Fibroblast of mammary gland (primary cell): ENCODE measurements at regions not wholly inside any gene's neighbourhood (a gene's known extent, or its start where the extent isn't known, plus 50 kb on each side); places are given as distances from the start of the nearest gene placed in this dataset.

Source experiments
- DNase-seq: peaks from one replicate; pipeline ENCODE4 v3.0.0-alpha.2; 2010; ENCODE audit warnings: low read depth
- H3K4me3 ChIP-seq: 2 replicates; pipeline ENCODE4 v1.5.1; 2011; ENCODE audit warnings: low read depth, mild to moderate bottlenecking, low read length, moderate library complexity; ENCODE audit not compliant: control insufficient read depth
- TF ChIP-seq, protein P1 (sequence below): conservative IDR thresholded peaks from 2 replicates; pipeline ENCODE4 v1.5.1; 2011; ENCODE audit warnings: low read depth, low read length, inconsistent platforms; ENCODE audit not compliant: control insufficient read depth, insufficient read depth

GRCh38 chr3:102032491-102033383 is 183.4 kb downstream of the NFKBIZ start:
- TF ChIP-seq, protein P1, sequence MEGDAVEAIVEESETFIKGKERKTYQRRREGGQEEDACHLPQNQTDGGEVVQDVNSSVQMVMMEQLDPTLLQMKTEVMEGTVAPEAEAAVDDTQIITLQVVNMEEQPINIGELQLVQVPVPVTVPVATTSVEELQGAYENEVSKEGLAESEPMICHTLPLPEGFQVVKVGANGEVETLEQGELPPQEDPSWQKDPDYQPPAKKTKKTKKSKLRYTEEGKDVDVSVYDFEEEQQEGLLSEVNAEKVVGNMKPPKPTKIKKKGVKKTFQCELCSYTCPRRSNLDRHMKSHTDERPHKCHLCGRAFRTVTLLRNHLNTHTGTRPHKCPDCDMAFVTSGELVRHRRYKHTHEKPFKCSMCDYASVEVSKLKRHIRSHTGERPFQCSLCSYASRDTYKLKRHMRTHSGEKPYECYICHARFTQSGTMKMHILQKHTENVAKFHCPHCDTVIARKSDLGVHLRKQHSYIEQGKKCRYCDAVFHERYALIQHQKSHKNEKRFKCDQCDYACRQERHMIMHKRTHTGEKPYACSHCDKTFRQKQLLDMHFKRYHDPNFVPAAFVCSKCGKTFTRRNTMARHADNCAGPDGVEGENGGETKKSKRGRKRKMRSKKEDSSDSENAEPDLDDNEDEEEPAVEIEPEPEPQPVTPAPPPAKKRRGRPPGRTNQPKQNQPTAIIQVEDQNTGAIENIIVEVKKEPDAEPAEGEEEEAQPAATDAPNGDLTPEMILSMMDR = no peak
- no peak overlapping the region for H3K4me3 ChIP-seq
- DNase-seq = no peak

GRCh38 chr3:102034639-102035451 is 185.5 kb downstream of the NFKBIZ start:
- no peak overlapping the region for H3K4me3 ChIP-seq
- no peak for DNase-seq
- TF ChIP-seq, protein P1 = no peak

DNA sequence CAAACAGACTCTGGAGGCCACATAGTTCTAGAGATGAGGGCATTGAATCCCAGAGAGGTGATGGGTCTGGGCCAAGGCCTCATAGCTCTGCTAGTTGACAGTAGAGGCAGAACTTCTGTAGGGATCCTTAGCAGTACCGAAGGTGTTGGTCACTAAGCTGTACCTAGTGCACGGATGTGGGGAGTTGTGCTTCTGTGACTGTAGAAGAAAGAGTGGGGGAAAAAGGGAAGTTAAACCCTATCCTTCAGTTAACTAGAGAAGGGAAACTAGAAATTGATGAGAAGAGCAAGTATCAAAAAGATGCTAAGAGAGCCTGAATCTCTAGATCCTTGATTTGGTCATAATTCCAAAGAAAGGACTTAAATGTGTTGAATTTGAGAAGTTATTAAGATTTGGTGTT is 186.7 kb downstream of the NFKBIZ start:
- no peak for DNase-seq
- TF ChIP-seq, protein P1 = no peak
- H3K4me3 ChIP-seq = no peak overlapping the region

- H3K4me3 ChIP-seq = no peak overlapping the region
- DNase-seq = no peak
- TF ChIP-seq, protein P1 = no peak
These were observed 187.2 kb downstream of the NFKBIZ start for GRCh38 chr3:102036472-102036871.

DNA sequence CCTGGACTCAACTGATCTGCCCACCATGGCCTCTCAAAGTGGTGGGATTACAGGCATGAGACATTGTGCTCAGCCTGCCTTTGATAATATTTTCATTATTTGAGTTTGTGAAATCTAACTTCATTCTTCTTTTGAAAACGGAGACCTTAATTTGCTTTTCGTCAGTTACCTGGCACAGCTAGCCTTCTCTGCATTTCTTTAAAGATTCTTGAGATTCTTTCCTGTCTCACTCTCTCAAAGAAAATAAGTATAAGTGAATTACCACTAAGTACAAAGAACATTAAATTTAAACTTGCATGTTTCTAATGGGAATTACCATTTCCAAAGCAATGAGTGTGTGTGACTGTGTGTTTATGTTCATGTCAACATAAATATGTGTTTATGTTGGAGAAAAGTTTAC is 187.9 kb downstream of the NFKBIZ start:
- TF ChIP-seq, protein P1 = no peak
- DNase-seq = no peak

GRCh38 chr3:102037791-102038190 is 188.5 kb downstream of the NFKBIZ start:
- TF ChIP-seq, protein P1 = no peak

More for the DNA sequence above, 187.9 kb downstream of the NFKBIZ start:
- no peak overlapping the region for H3K4me3 ChIP-seq

More at GRCh38 chr3:102037791-102038190, 188.5 kb downstream of the NFKBIZ start:
- H3K4me3 ChIP-seq = no peak overlapping the region
- no peak for DNase-seq
